IPS-NIHi11 (cell line): ENCODE measurements at regions not wholly inside any gene's neighbourhood (a gene's known extent, or its start where the extent isn't known, plus 50 kb on each side); places are given as distances from the start of the nearest gene placed in this dataset.
"Not testable (repeated sequence)": the region's sequence is repeated elsewhere in the genome, so short reads cannot be mapped to it uniquely, and the experiment has no call there.

Experiments used
- DNase-seq: peaks from one replicate; pipeline ENCODE4 v3.0.0; 2012; ENCODE audit warnings: mixed read lengths, low spot score

- no peak for DNase-seq
Observed at GRCh38 chr5:60488466-60489130, 211.4 kb downstream of the DEPDC1B start.

GRCh38 chr5:60487885-60488442 is 212.0 kb downstream of the DEPDC1B start:
- no peak for DNase-seq

GRCh38 chr5:60487476-60487875 is 212.5 kb downstream of the DEPDC1B start:
- no peak for DNase-seq

GRCh38 chr5:60485361-60485760 is 214.6 kb downstream of the DEPDC1B start:
- no peak for DNase-seq

GRCh38 chr5:60483050-60483449 is 216.9 kb downstream of the DEPDC1B start:
- DNase-seq = no peak

- no peak for DNase-seq
Observed at GRCh38 chr5:60482301-60482700, 217.7 kb downstream of the DEPDC1B start.

GRCh38 chr5:60479542-60479941 is 220.4 kb downstream of the DEPDC1B start:
- DNase-seq = no peak

- DNase-seq = no peak
Observed at GRCh38 chr5:60477849-60478248, 222.1 kb downstream of the DEPDC1B start.

GRCh38 chr5:60473654-60474053 is 226.3 kb downstream of the DEPDC1B start:
- DNase-seq = no peak

GRCh38 chr5:60473027-60473426 is 226.9 kb downstream of the DEPDC1B start:
- DNase-seq = not testable (repeated sequence)

- DNase-seq = no peak
Observed at GRCh38 chr5:60470881-60471280, 229.1 kb downstream of the DEPDC1B start.

- DNase-seq = no peak
Observed at GRCh38 chr5:60469286-60469685, 230.7 kb downstream of the DEPDC1B start.

GRCh38 chr5:60463179-60463868 is 236.6 kb downstream of the DEPDC1B start:
- no peak for DNase-seq

GRCh38 chr5:60458666-60459065 is 241.3 kb downstream of the DEPDC1B start:
- no peak for DNase-seq

- DNase-seq = no peak
Observed at GRCh38 chr5:60457233-60457632, 242.7 kb downstream of the DEPDC1B start.

GRCh38 chr5:60455589-60455988 is 244.4 kb downstream of the DEPDC1B start:
- no peak for DNase-seq

GRCh38 chr5:60454277-60454676 is 245.7 kb downstream of the DEPDC1B start:
- DNase-seq = not testable (repeated sequence)

- DNase-seq = no peak
Observed at GRCh38 chr5:60453186-60453976, 246.6 kb downstream of the DEPDC1B start.

- DNase-seq = no peak
Observed at GRCh38 chr5:60448600-60448999, 251.4 kb downstream of the DEPDC1B start.

GRCh38 chr5:60447488-60447920 is 252.5 kb downstream of the DEPDC1B start:
- DNase-seq = no peak

GRCh38 chr5:60446917-60447316 is 253.0 kb downstream of the DEPDC1B start:
- DNase-seq = no peak

- no peak for DNase-seq
Observed at GRCh38 chr5:60445921-60446320, 254.0 kb downstream of the DEPDC1B start.

GRCh38 chr5:60445427-60445826 is 254.5 kb downstream of the DEPDC1B start:
- no peak for DNase-seq
